Fibroblast of skin of right quadriceps (primary cell): ENCODE measurements at regions not wholly inside any gene's neighbourhood (a gene's known extent, or its start where the extent isn't known, plus 50 kb on each side); places are given as distances from the start of the nearest gene placed in this dataset.

Experiments used
- DNase-seq: peaks from one replicate; pipeline ENCODE4 v3.0.0-alpha.2; 2013

DNA sequence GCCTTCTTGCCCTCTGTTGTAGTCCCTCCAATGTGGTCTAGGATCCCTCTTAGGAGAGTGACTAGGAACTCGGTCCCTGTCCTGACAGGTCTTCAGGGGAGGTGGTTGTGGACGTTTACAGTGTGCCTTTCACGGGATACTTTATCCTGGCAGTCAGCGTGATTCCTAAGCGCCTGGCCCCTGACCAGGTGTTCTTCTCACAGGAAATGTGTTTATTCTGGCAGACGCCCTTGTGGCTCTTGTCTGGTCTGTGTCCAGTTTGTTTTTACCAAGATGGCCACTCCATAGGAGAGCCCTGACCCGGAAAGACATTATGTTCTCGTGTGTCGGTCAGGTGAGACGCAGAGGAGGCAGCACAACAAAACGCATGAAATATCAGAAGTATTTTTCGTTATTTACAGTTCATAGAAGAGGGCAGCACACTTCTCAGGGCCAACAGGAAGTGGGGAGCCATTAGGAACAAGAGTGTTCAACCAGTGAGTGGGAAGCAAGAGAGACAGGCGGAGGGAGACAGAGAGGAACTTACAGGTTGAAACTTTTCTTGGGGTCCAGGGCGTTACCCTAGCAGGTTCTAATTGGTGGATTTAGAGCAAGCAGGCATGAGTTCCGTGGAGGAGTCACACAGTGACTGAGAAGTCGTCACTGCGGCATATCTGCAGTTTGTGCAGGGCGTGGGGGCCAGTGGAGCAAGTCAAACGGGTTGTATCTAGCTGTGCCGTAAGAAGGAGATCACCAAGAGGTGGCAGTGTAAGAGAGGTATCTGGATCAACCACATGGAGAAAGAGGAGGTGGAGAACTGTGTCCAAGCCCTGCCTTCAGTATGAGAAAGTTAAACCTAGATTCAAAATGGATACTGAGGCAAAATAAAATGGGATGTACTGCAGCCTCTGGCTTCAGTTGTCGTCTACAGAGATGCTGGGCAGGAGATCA lies 412.9 kb downstream of the ZSWIM6 start:
- no peak for DNase-seq

DNA sequence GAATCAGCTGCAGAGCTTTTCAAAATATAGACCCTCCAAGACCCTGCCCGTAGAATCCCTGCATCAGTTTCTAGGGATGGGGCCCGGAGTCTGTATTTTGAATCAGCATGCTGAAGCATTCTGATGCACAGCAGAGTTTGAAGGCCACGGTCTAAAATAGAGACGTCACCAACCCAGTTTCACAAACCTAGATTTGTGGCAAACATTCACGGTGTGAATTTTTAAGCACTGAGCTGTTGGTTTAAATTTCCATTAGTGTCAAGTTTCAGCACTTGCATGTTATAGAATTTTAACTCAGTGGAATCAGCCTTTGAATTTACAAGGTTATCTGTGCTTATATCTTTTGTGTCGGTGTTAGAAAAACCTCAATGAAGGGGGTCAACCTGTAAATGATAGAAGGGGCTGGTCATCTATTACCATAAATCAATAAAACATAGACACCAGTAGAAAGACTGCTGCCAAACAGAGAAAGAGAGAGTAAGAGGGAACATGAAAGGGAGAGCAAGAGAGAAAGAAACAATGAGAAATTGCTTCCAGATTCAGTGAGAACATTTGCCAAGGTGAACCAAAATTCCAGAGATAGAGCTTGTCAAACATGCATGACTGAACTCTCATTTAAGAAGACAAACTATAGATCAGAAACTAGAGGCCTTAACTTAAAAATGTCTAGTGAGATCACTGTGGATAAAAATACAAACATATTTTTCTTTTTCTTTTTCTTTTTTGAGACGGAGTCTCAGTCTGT lies 414.9 kb downstream of the ZSWIM6 start:
- peak; percentile 63 for DNase-seq

DNA sequence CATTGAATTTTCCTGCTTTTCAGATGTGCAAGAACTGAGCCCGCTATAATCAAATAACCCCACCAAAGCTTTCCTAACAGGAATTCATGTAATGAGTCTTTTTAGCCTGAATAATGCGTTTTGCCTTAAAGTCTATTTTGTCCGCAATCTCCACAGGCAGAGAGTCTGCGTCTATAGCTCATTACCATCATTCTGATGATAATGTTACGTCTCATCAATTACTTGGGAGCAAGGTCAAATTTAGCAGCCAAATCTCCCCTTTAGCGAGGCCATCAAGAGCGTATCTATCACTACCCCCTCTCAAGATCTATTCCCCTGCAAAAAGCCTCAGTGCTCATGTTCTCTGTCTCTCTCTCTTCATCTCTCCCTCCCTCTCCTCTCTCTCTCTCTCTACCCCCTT lies 416.1 kb downstream of the ZSWIM6 start:
- no peak for DNase-seq

DNA sequence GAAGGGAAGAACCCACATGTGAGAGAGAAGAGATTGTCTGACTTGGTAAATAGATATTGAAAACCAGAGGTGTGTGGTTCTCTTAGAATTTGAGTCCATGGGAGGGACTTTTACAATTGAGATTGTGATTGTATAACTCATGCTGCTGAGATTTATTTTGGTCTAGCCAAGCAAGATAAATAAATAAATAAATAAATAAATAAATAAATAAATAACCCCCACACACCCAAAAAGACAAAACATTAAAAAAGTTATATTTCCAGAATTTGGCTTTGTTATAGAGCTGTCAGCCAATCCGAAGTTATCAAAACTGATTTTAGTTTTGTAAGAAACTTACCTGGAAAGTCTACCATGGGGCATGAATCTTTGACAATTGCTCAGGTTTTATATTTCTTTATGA lies 416.6 kb downstream of the ZSWIM6 start:
- DNase-seq = no peak

DNA sequence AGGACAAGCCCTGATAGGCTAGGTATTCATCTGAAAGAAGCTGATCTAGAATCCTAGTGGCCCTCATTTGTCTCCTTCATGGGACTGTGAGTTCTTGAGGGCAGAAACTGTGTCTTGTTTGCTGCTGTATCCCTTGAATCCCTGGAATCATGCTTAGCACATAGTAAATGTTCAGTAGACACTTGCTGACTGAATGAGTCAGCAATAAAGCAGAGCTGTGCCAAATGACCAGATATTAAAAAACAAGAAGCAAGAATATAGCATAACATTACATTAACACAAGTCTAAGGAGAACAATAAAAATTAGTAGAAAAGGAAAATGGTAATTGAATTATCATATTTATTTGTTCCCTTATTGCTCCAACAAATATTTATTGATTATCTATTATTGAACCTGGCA lies 420.5 kb downstream of the ZSWIM6 start:
- DNase-seq = no peak

DNA sequence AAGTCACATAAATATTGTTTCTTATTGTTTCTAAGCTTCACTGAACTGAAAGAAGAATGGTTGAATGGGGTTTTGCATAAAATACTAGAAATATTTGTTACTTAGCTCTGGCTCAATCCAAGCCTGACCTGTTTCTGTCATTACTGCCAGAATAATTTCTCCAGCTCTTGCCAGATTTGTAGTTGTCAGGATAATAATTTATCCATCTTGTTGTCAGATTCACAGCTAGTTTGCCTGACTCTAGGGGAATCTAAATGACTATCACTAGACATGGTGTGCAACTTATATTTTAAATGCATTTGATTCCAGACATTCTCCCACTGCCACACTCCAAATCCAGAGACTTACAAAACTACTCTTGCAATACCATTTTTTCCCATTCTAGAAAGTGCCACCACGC lies 422.7 kb downstream of the ZSWIM6 start:
- DNase-seq = no peak

DNA sequence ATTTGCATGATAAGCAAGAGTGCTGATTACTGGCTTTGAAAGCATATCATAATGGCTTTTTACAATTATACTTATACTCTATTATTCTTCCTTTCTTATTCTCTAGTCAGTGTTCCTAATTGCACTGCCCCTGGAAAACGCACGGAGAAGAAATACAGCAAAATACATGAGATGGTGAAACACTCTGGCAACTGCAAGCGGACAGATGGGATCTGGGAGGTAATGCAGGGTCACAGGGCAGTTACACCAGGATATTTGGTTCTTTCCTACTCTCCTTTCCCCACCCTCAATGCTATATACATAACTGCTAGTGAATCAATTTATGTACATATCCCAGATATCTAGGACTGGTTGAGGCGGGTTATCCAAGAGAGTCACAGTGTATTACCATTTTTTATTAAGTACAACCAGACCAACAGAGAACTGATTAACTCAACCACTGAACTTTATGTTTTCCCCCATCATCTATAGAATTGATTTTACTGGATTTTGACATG lies 423.7 kb downstream of the ZSWIM6 start:
- DNase-seq = no peak

DNA sequence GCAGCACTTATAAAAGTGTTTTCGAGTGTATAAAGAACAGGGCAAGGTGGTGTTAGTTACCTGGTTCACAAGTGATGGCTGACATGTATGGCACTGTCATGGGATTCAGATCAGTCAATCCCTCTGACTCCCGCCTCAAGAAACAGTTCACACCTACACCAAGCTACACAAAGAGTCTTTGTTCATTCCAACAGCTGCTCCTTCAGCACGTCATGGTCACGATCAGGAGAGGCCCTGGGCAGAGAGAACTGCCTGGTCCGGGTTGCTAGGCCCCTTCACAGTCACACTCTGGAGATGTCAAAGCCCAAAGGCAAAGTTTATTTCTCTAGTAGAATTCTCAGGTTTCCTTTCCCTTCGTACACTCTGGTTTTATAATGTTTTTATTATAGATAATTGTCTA lies 426.7 kb downstream of the ZSWIM6 start:
- no peak for DNase-seq

DNA sequence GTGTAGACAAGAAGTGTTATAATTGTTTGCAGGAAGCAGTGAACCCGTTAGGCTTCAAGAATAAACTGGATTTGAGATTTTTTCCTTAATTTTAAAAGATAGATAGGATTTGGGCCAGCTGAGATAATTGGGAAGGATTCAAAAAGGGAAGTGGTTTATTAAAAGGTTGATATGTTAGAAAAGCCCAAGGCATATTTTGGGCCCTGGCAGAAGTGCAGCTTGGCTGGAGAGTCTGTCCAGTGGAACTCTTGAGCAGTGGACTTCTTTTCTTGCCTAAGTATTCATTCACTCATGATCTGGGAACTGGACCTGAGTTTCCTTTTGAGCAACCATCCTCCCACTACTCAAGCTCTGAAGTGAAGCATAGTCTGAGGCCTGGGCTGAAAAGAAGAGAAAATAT lies 433.4 kb downstream of the ZSWIM6 start:
- DNase-seq = no peak

DNA sequence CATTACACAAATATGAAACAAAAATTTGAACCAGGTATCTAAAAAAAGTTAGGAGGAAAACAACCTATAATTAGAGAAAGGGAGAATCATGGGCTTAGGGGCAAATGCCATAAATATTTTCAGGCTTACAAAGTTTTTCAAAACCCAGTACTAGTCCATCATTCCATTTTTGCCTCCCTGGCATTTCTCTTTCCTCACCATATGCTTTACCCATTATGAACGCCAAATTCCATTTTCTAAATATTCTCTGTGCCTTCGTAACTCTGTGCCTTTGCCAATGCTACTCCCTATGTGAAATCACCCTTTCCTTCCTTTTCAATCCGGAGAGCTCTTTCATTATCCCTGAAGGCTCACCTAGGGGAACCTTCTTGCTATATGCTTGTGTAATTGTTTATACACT lies 434.1 kb downstream of the ZSWIM6 start:
- no peak for DNase-seq

DNA sequence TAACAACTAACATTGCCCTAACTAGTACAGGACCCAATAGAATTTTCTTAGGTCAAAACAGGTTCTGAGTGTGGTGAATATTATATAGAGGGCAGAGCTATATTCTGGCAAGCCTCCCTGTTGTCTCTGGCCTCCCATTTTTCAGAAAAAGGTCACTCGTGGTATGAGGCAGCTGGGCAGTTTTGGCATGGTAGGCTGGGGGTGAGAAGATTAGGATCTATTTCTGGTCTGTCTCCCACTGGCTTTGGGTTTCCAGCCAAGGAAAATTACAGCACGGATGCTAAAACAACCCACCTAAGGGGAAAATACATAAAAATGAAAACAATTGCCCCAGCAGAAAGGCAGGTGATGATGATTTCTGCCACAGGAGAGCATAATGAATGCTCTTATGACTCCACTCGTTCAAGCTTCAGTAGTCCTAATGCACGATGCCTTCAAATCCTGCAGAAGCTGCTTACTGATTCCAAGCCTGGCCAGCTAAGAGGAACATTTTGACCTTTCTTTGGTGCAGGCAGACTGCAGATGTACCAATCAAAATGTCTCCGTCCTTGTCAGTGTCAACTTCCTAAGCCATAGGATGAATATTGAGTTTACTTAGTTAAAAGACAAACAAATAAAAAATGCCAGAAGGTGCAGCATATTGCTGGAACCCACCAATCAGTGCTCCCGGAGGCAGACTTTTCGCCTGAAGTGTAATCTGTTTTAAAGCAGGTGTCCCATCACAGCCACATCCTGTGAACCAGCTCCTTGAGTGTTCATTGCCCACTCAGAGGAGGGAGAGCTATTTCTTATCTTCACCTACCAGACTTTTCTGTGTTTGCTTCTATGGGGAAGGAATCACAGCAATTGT lies 435.4 kb downstream of the ZSWIM6 start:
- DNase-seq = no peak

DNA sequence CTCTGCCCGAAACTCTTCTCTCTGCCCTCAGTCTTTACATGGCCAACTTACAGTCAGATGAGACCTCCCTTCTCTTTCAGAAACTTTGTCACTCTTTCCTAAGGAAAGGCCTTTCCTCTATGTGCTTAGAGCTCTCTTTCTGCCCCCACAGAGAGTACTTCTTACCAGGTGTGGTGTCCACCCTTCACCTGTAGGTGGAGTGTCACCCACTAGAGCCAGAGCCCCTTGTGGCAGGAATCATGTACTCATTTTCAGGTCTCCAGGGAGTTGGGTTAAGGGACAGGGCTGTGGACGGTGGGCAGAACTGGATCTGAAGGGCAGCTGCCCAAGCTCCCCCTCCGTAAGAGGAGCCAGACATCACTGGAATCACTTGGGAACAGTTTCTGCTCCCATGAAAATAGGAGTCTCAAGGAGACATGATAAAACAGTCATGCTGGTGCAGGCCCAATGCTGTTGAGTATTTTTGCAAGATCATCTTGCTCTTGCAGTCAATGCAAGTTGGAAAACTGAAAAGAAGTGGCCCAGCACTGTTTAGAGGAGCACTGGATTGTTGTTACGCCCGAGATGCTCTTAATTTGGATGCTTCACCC lies 436.7 kb downstream of the ZSWIM6 start:
- DNase-seq = peak; percentile 4

DNA sequence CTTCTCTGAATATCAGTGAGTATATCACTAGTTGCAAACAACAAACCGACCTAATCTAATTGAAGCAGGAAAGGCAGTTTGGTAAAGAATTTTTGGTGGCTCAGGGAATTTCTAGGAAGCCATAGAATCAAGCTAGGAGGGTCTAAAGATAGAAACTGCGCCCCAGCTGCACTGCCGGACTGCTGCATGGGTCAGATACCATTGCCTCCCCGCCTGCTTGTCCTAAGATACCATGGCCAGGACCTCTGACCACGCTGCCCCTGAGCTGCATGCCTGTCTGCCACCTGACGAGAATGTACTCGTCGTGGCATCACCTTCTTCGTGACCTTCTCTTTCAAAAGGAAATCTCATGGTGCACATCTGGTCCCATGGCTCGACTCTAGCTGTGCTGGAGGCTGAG lies 439.0 kb downstream of the ZSWIM6 start:
- DNase-seq = no peak

DNA sequence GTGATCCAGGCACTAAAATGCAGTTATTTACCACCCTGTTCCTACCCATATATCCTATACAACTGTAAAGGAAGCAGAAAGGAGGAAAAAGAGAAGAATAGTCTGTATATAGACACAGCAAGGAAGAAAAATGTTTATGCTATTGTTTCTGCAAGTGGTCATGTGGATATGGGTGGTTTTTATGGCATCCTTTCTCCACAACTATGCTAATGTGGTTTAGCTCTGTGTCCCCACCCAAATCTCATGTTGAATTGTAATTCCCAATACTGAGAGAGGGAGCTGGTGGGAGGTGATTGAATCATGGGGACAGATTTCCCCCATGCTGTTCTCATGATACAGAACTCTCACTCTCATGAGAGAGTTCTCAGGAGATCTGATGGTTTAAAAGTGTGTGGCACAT lies 439.8 kb downstream of the ZSWIM6 start:
- DNase-seq = no peak

DNA sequence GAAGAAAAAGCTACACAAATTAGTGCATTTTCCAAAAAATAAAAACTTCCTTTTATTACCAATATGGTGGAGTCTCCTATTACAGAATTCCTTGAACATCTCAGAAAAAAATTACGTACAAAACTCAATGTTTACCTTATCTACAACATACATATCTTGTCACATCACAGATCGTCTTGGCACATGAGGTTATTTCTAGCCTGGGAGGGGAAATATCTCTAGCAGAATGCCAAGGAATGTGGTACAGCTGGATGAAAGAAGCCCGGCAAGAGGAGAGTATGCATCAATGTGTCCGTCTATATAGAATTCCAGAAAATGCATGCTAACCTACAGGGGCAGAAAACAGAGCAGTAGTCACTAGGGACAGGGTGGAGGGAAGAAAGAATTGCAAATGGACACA lies 443.8 kb downstream of the ZSWIM6 start:
- no peak for DNase-seq

DNA sequence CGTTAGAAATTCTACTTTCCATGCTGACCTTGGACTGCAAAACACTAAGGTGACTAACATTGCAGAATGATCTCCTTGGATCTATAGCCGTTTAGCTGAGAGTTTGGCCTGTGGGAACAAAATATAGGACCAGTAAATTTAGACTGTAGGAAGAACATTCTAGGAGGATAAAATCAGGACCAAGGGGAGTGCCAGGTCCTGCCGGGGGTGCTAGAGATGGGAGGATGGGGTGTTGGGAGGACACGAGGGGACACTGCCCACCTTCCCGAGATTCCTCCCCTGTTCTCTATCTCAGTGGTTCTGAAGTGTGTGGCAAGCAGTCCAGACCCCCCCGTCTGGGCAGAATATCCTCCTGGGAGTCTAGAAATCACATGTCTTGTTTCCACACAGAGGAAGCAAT lies 445.2 kb downstream of the ZSWIM6 start:
- no peak for DNase-seq

DNA sequence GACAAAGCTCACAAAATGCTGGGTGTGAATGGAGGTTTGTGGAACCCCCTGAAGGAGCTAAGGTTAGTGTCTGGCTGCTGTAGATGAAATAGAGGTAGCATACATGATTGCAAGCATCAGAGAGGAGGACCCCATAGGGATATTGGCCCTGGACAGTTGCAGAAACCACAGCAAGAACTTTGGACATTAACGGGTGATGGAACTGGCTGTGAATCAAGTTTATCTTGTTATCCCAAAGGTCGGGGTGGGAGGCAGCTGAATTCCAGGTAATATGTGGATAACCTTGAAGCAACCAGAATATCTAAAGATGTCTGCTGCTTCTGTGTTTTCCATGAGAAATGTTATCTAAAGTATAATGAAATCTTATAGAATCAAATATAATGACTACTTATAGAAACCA lies 447.7 kb downstream of the ZSWIM6 start:
- DNase-seq = no peak

DNA sequence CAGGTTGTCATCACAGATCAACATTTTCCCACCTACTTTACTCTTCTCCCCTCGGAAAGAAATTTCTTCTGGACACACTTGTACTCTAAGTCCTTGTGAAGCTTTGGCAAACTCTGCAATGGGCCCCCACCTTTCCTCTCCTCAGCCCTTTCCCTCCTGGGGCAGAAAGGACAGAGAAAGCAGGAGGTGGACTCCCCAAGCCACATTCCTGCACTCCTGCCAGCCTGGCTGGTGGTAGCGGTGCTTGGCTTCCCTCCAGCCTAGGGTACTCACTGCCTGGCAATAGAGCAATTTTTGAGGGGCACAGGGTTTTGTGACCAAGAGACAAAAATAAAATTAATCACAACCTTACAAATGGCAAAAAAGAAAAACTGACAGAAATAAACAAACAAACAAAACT lies 451.4 kb downstream of the ZSWIM6 start:
- no peak for DNase-seq

DNA sequence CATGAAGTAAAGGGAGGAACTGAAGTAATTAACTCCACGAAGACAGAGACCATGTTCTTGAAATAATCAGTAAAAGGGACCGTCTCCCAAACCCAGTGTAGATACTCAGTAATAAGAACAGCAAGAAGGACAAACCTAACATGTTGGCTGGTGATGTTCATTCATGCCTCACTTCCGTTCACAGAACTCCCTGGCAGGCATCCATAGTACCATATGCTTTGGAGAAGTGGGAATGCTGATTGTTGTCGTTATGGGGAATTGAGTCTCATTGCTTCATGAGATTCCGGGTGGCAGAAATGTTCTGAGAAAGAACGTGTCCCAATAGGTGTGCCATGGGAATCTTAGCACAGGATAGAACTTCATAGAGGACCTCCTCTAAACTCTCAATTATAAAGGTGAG lies 452.3 kb downstream of the ZSWIM6 start:
- DNase-seq = peak; percentile 43

DNA sequence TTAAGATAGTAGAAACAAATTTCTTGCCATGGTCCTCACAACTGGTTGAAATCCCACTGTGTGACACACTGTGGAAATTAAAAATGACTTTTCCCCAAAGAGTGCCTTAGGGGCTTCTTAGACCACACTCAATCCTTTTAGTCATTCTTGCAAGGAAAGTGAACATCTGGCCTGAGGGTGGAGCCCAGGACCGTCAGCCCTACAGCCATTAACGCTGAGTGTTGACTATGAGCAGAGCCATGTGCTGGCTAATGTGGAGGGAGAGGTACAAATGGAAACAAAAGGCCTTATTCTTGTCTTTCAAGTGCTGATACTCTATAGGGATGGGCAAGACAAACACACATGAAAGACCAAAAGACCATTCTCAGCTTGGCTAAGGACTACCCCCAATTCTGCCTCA lies 456.5 kb downstream of the ZSWIM6 start:
- DNase-seq = no peak

DNA sequence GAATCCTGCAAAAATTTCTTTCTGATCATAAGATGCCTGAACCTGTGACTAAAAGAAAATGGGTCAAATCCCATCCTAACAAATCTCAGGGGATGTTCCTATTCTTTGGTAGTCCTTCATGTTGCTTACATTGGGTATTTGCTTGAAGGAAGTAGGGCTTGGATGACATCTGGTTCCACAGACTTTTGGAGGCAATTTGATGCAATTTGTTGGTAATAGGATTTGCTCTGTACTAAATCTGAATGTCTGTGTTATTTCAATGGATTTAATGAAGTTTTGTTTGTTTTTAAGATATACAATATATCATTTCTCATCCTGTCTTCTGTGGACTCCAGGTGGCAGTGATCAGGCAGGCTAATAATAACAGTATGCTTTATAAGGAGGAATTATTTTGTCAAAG lies 457.9 kb downstream of the ZSWIM6 start:
- no peak for DNase-seq

DNA sequence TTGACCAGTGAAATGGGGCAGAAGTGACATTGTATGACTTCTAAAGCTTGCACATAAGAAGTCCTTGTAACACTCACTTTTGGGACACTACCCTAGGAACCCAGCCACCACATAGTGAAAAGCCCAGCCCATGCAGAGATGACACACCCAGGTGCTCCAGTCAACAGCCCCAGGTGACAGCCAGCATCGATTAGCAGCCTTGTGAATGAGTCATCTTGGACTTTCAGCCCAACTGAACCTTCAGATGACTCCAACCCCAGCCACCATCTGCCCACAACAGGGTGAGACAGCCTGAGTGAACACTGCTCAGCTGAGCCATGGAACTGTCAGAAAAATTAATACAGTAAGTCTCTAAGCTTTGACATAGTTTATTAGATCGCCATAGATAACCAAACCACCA lies 458.6 kb downstream of the ZSWIM6 start:
- DNase-seq = no peak

DNA sequence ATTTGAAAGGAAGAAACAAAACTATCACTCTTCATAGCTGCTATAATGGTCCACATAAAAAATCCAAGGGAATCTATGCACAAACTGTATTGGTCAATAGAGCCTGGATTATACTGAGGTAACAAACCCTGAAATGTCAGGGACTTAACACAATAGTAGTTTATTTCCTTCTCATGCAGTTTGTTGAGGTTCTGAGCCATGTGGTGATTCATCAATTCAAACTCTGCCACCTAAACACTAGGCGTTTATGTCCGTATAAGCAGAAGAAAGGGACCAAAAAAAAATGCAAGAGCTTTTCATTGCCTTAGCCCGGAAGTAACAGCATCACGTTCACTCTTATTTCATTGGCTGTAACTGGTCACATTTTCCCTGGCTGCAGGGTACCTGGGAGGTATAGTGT lies 464.7 kb downstream of the ZSWIM6 start:
- no peak for DNase-seq
